ENCODE measurements at regions not wholly inside any gene's neighbourhood (a gene's known extent, or its start where the extent isn't known, plus 50 kb on each side); places are given as distances from the start of the nearest gene placed in this dataset.

GRCh38 chr1:96498744-96499340 is 222.7 kb upstream of the PTBP2 start:
- 71 to 75% methylated on average over 5 of the region's 5 CpGs for WGBS, 2 donors (ENCODE audit: low coverage in 1 of 2)
- H3K9me3 ChIP-seq, result peaks cover 0 to 6% (median 0%) of the 10 kb centered on the region in 3 donors
- no peak for TF ChIP-seq EP300 (IDR thresholded peaks at IDR 0.05)
- H3K27me3 ChIP-seq, result no peaks in the 10 kb centered on the region
- H3K36me3 ChIP-seq, result no peaks in the 10 kb centered on the region
- H3K4me3 ChIP-seq, result no peak overlapping the region
- no peak for ATAC-seq
- no peaks in the 10 kb centered on the region for H3K4me1 ChIP-seq
- H3K27ac ChIP-seq, result no peak overlapping the region

DNA sequence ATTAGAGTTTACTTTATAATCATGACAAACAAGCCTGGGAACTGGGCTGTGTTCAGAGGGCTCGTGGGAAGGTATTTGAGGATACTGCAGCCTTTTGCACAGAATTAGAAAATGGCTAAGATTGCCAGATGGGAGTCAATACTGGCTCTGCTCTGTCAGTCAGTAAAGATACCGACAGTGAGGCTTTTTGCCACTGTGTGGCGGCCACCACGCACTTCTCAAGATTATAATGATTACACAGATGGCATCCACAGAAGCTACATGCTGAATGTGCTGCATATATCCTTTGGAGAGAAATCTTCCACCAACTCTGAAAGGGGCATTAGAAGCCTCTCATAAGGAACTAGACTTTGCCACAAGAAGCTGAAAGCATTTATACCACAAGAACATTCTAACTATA is 213.4 kb upstream of the PTBP2 start:
- no peaks in the 10 kb centered on the region for H3K4me1 ChIP-seq
- WGBS, 2 donors (ENCODE audit: low coverage in 1 of 2), result 74 to 100% methylated on average over 4 of the region's 4 CpGs
- H3K9me3 ChIP-seq, result peaks cover 0 to 8% (median 0%) of the 10 kb centered on the region in 3 donors
- no peak overlapping the region for H3K4me3 ChIP-seq
- H3K36me3 ChIP-seq, result no peaks in the 10 kb centered on the region
- TF ChIP-seq EP300 (IDR thresholded peaks at IDR 0.05) (no peak), CTCF (IDR thresholded peaks at IDR 0.05) (no peak), POLR2AphosphoS5 (IDR thresholded peaks at IDR 0.05) (no peak), POLR2A (IDR thresholded peaks at IDR 0.05) (no peak)
- no peak for ATAC-seq
- H3K27ac ChIP-seq, result no peak overlapping the region
- H3K27me3 ChIP-seq, result no peaks in the 10 kb centered on the region

DNA sequence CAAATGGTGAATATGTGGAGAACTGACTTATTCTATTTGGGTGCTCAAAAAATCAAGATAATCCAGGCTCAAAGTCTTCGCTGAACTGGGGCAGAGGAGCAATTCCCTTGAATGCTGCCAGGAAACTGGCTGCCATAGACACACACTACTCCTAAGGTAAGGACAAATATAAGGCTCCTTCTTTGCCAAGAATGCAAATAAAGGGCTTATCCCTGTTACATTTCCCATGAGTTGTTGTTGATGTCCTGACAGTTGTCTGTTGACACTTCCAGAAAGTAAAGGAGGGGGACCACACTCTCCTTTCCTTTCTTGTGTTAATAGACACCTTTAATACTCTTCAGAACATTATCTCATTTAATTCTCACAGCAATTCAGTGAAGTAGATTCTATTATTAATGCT is 212.2 kb upstream of the PTBP2 start:
- no peaks in the 10 kb centered on the region for H3K9me3 ChIP-seq
- no peak for ATAC-seq
- H3K4me1 ChIP-seq, result no peaks in the 10 kb centered on the region
- no peaks in the 10 kb centered on the region for H3K27me3 ChIP-seq
- H3K4me3 ChIP-seq, result no peak overlapping the region
- no peaks in the 10 kb centered on the region for H3K36me3 ChIP-seq
- 40 to 86% methylated on average over 1 of the region's 1 CpG for WGBS, 2 donors (ENCODE audit: low coverage in 1 of 2)
- no peak overlapping the region for H3K27ac ChIP-seq
- TF ChIP-seq EP300 (IDR thresholded peaks at IDR 0.05) (no peak), CTCF (IDR thresholded peaks at IDR 0.05) (no peak), POLR2A (IDR thresholded peaks at IDR 0.05) (no peak), POLR2AphosphoS5 (IDR thresholded peaks at IDR 0.05) (no peak)

- ATAC-seq, result no peak
- TF ChIP-seq POLR2AphosphoS5 (IDR thresholded peaks at IDR 0.05) (no peak), EP300 (IDR thresholded peaks at IDR 0.05) (no peak)
- WGBS, 2 donors (ENCODE audit: low coverage in 1 of 2), result 86 to 100% methylated on average over 1 to 2 of the region's 2 CpGs
- Histone ChIP-seq H3K27me3 (no peaks in the 10 kb centered on the region), H3K9me3 (no peaks in the 10 kb centered on the region), H3K4me3 (no peak overlapping the region), H3K36me3 (no peaks in the 10 kb centered on the region), H3K4me1 (no peaks in the 10 kb centered on the region), H3K27ac (no peak overlapping the region)
These were observed 211.6 kb upstream of the PTBP2 start for GRCh38 chr1:96509951-96510350.

DNA sequence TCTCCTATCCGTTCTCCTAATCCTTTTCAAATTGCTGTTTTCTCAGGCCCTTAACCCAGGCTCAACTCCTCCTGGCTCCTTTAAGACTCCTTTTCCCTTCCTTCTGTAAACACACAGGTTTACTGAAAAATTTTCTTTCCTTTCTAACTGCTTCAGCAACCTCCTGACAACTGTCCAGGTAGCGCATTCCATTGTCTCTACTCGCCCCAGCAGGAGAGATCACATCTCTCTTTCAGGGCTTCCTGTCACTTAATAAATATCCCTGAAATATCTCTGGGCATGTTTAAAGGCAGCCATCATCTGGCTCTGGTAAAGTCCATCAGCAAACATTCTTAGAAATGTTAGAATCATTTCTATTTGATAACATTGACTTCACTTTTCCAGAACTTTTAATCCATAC is 211.2 kb upstream of the PTBP2 start:
- WGBS, 2 donors (ENCODE audit: low coverage in 1 of 2), result 52 to 67% methylated on average over 3 of the region's 3 CpGs
- no peaks in the 10 kb centered on the region for H3K36me3 ChIP-seq
- H3K27ac ChIP-seq, result no peak overlapping the region
- no peaks in the 10 kb centered on the region for H3K9me3 ChIP-seq
- TF ChIP-seq EP300 (IDR thresholded peaks at IDR 0.05), result no peak
- TF ChIP-seq POLR2AphosphoS5 (IDR thresholded peaks at IDR 0.05), result no peak
- no peak for TF ChIP-seq CTCF (IDR thresholded peaks at IDR 0.05)
- TF ChIP-seq POLR2A (IDR thresholded peaks at IDR 0.05), result no peak
- H3K4me3 ChIP-seq, result no peak overlapping the region
- H3K27me3 ChIP-seq, result no peaks in the 10 kb centered on the region
- no peak for ATAC-seq
- no peaks in the 10 kb centered on the region for H3K4me1 ChIP-seq

DNA sequence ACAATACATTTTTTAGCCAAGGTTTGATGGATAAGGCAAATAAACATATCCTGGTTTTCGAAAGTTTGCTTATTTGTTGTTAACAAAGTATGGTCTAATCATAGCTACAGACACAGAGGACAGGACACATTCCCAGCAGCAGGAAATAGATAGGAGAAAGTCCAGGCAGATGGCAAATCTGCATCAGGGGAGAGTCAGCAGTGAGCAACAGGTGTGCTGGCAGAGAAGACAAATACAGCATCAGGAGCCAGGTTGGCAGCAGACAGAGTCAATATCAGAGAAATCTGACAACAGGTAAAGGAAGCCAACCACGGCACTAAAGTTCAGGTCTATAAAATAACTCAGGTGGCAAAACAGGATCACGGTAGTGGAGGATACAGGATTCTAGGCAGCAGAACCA is 210.7 kb upstream of the PTBP2 start:
- Histone ChIP-seq H3K9me3 (no peaks in the 10 kb centered on the region), H3K4me3 (no peak overlapping the region), H3K27ac (no peak overlapping the region), H3K4me1 (no peaks in the 10 kb centered on the region), H3K27me3 (no peaks in the 10 kb centered on the region), H3K36me3 (no peaks in the 10 kb centered on the region)
- ATAC-seq, result no peak
- TF ChIP-seq POLR2A (IDR thresholded peaks at IDR 0.05) (no peak), EP300 (IDR thresholded peaks at IDR 0.05) (no peak), POLR2AphosphoS5 (IDR thresholded peaks at IDR 0.05) (no peak), CTCF (IDR thresholded peaks at IDR 0.05) (no peak)
- WGBS, 2 donors (ENCODE audit: low coverage in 1 of 2), result 91 to 96% methylated on average over 2 to 3 of the region's 3 CpGs
